WTC11 (cell line): ENCODE measurements at regions not wholly inside any gene's neighbourhood (a gene's known extent, or its start where the extent isn't known, plus 50 kb on each side); places are given as distances from the start of the nearest gene placed in this dataset.

Experiments used
- CDX4 ChIP-seq: fragments of 250-450 bp; sonication (Bioruptor Pico); IDR thresholded peaks from 2 replicates; pipeline ENCODE4 v1.9.0; 2021; ENCODE audit warnings: moderate library complexity, mild to moderate bottlenecking, inconsistent platforms, borderline replicate concordance
- CREM ChIP-seq: sonication (generic); formaldehyde crosslinking; IDR thresholded peaks from 2 replicates; pipeline ENCODE4 v1.8.1; 2022; ENCODE audit warnings: mild to moderate bottlenecking, missing genetic modification reagents, moderate library complexity
- FOXK1 ChIP-seq: sonication (generic); formaldehyde crosslinking; IDR thresholded peaks from 2 replicates; pipeline ENCODE4 v1.8.0; 2022; ENCODE audit warnings: mild to moderate bottlenecking, moderate library complexity, missing genetic modification reagents
- NFYB ChIP-seq: sonication (generic); formaldehyde crosslinking; conservative IDR thresholded peaks from 2 replicates; pipeline ENCODE4 v1.8.0; 2022; ENCODE audit warnings: low read depth, missing genetic modification reagents
- PREB ChIP-seq: sonication (generic); formaldehyde crosslinking; IDR thresholded peaks from 2 replicates; pipeline ENCODE4 v1.8.1; 2022; ENCODE audit warnings: mild to moderate bottlenecking, missing genetic modification reagents, moderate library complexity, borderline replicate concordance
- ZNF532 ChIP-seq: fragments of 250-450 bp; sonication (Bioruptor Pico); IDR thresholded peaks from 2 replicates; pipeline ENCODE4 v1.9.0; 2021; ENCODE audit warnings: mild to moderate bottlenecking, borderline replicate concordance
- TF ChIP-seq, protein P1 (sequence below): fragments of 200-600 bp; IDR thresholded peaks from 2 replicates; pipeline ENCODE4 v1.8.0; 2022; ENCODE audit warnings: antibody characterized with exemption
- TF ChIP-seq, protein P2 (sequence below): sonication (generic); formaldehyde crosslinking; IDR thresholded peaks from 2 replicates; pipeline ENCODE4 v1.8.1; 2022; ENCODE audit warnings: low read depth, mild to moderate bottlenecking, moderate library complexity, missing genetic modification reagents, borderline replicate concordance
- TF ChIP-seq, protein P3 (sequence below): sonication (generic); formaldehyde crosslinking; IDR thresholded peaks from 2 replicates; pipeline ENCODE4 v1.8.0; 2022; ENCODE audit warnings: mild to moderate bottlenecking, missing genetic modification reagents

DNA sequence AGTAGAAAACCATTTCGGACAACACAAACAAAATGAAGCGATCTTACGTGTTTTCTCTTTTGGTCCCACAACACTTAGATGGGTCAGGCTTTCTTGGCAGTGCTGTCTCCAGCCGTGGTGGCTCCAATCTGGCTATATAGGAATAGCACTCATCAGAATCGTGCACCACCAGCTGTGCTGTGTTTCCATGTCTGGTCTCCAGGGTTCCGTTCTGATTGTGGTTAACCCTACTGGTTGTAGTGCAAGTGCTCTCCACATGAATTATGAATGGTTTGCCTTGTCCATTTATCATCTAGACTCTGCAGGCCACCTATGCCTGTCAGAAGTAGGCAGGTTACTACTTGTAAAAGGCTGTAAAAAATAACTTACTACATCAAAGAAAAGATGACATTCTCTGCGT, 536.3 kb downstream of the IQCM start:
- TF ChIP-seq FOXK1 (CRISPR knock-in tag) = no peak
- TF ChIP-seq, protein P1, sequence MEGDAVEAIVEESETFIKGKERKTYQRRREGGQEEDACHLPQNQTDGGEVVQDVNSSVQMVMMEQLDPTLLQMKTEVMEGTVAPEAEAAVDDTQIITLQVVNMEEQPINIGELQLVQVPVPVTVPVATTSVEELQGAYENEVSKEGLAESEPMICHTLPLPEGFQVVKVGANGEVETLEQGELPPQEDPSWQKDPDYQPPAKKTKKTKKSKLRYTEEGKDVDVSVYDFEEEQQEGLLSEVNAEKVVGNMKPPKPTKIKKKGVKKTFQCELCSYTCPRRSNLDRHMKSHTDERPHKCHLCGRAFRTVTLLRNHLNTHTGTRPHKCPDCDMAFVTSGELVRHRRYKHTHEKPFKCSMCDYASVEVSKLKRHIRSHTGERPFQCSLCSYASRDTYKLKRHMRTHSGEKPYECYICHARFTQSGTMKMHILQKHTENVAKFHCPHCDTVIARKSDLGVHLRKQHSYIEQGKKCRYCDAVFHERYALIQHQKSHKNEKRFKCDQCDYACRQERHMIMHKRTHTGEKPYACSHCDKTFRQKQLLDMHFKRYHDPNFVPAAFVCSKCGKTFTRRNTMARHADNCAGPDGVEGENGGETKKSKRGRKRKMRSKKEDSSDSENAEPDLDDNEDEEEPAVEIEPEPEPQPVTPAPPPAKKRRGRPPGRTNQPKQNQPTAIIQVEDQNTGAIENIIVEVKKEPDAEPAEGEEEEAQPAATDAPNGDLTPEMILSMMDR = no peak
- TF ChIP-seq CDX4 (CRISPR knock-in tag) = no peak
- no peak for TF ChIP-seq ZNF532 (CRISPR knock-in tag)
- TF ChIP-seq CREM (CRISPR knock-in tag) = no peak
- TF ChIP-seq, protein P2, sequence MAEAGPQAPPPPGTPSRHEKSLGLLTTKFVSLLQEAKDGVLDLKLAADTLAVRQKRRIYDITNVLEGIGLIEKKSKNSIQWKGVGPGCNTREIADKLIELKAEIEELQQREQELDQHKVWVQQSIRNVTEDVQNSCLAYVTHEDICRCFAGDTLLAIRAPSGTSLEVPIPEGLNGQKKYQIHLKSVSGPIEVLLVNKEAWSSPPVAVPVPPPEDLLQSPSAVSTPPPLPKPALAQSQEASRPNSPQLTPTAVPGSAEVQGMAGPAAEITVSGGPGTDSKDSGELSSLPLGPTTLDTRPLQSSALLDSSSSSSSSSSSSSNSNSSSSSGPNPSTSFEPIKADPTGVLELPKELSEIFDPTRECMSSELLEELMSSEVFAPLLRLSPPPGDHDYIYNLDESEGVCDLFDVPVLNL (CRISPR knock-in tag) = no peak
- no peak for TF ChIP-seq PREB (CRISPR knock-in tag)
- TF ChIP-seq, protein P3, sequence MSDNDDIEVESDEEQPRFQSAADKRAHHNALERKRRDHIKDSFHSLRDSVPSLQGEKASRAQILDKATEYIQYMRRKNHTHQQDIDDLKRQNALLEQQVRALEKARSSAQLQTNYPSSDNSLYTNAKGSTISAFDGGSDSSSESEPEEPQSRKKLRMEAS (CRISPR knock-in tag) = no peak
- TF ChIP-seq NFYB = no peak
